ENCODE measurements at regions not wholly inside any gene's neighbourhood (a gene's known extent, or its start where the extent isn't known, plus 50 kb on each side); places are given as distances from the start of the nearest gene placed in this dataset.

DNA sequence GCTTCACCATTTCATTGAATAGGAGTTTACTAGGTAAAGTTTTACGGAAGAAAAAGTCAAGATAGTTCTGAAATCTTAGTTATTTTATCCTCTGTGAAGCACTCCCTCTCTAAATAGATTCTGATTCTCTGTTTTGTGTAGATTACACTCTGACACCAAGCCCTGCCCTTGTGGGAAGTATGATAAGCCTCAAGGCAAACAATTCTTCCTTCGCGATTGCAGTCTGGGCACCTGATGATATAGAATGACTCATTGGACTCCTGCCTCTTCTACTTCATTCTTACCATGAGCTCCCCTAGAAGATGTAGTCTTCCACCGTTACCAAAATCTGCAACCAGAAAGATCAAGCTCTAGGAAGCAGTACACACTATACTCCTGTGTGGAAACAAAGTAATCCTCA, 626.9 kb upstream of the PTGER4 start:
- Mint-ChIP-seq H3K27me3 (ENCODE audit: low read depth) (no peaks in the 10 kb centered on the region), H3K4me3 (no peak overlapping the region), H3K36me3 (no peaks in the 10 kb centered on the region), H3K27ac (no peak overlapping the region), H3K9me3 (no peaks in the 10 kb centered on the region), H3K4me1 (peaks cover 39% of the 10 kb centered on the region)
- no peak for DNase-seq (ENCODE audit: low spot score in 2 of 2, unreplicated experiment in 2 of 2)
- TF ChIP-seq, protein P1, sequence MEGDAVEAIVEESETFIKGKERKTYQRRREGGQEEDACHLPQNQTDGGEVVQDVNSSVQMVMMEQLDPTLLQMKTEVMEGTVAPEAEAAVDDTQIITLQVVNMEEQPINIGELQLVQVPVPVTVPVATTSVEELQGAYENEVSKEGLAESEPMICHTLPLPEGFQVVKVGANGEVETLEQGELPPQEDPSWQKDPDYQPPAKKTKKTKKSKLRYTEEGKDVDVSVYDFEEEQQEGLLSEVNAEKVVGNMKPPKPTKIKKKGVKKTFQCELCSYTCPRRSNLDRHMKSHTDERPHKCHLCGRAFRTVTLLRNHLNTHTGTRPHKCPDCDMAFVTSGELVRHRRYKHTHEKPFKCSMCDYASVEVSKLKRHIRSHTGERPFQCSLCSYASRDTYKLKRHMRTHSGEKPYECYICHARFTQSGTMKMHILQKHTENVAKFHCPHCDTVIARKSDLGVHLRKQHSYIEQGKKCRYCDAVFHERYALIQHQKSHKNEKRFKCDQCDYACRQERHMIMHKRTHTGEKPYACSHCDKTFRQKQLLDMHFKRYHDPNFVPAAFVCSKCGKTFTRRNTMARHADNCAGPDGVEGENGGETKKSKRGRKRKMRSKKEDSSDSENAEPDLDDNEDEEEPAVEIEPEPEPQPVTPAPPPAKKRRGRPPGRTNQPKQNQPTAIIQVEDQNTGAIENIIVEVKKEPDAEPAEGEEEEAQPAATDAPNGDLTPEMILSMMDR (IDR thresholded peaks at IDR 0.05; ENCODE audit: unreplicated experiment): no peak

- Mint-ChIP-seq H3K36me3 (no peaks in the 10 kb centered on the region), H3K4me1 (peaks cover 4% of the 10 kb centered on the region), H3K27ac (no peak overlapping the region), H3K9me3 (peaks cover 5% of the 10 kb centered on the region), H3K27me3 (ENCODE audit: low read depth) (no peaks in the 10 kb centered on the region), H3K4me3 (no peak overlapping the region)
- TF ChIP-seq, protein P1 (IDR thresholded peaks at IDR 0.05; ENCODE audit: unreplicated experiment): no peak
- DNase-seq (ENCODE audit: low spot score in 2 of 2, unreplicated experiment in 2 of 2): no peak
Measured at GRCh38 chr5:40046792-40047191, 622.0 kb upstream of the DAB2 start.

DNA sequence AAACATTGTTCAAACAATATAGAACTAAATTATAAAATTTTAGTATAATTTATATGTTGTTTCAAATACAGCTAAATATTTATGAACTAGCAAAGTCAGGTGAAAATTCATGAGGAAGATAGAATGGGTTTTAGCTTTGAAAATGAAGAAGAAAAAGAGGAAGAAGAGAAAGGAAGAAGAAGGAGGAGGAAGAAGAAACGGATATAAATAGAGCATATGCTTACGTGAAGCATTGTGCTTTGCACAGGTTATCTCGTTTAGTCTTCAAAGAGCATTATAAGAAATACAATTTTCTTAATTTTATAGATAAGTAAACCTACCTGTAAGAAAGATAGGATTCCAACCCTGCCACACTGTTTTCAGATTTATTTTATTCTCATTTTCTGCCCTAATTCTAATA, 620.6 kb upstream of the DAB2 start:
- Mint-ChIP-seq H3K27ac (no peak overlapping the region), H3K9me3 (peaks cover 5% of the 10 kb centered on the region), H3K27me3 (ENCODE audit: low read depth) (no peaks in the 10 kb centered on the region), H3K4me1 (no peaks in the 10 kb centered on the region), H3K4me3 (no peak overlapping the region), H3K36me3 (no peaks in the 10 kb centered on the region)
- TF ChIP-seq, protein P1 (IDR thresholded peaks at IDR 0.05; ENCODE audit: unreplicated experiment): no peak
- no peak for DNase-seq (ENCODE audit: low spot score in 2 of 2, unreplicated experiment in 2 of 2)

GRCh38 chr5:40043916-40044315, 619.1 kb upstream of the DAB2 start:
- Mint-ChIP-seq H3K27ac (no peak overlapping the region), H3K36me3 (no peaks in the 10 kb centered on the region), H3K4me1 (no peaks in the 10 kb centered on the region)

GRCh38 chr5:40041452-40041851, 616.7 kb upstream of the DAB2 start:
- Mint-ChIP-seq H3K36me3 (no peaks in the 10 kb centered on the region), H3K27me3 (ENCODE audit: low read depth) (no peaks in the 10 kb centered on the region), H3K4me3 (no peak overlapping the region), H3K27ac (no peak overlapping the region), H3K4me1 (no peaks in the 10 kb centered on the region), H3K9me3 (no peaks in the 10 kb centered on the region)
- no peak for DNase-seq (ENCODE audit: low spot score in 2 of 2, unreplicated experiment in 2 of 2)
- TF ChIP-seq, protein P1 (IDR thresholded peaks at IDR 0.05; ENCODE audit: unreplicated experiment): no peak

More at GRCh38 chr5:40043916-40044315, 619.1 kb upstream of the DAB2 start:
- TF ChIP-seq, protein P1 (IDR thresholded peaks at IDR 0.05; ENCODE audit: unreplicated experiment): no peak
- DNase-seq (ENCODE audit: low spot score in 2 of 2, unreplicated experiment in 2 of 2): no peak
- no peak overlapping the region for H3K4me3 Mint-ChIP-seq
- H3K27me3 Mint-ChIP-seq (ENCODE audit: low read depth): no peaks in the 10 kb centered on the region
- peaks cover 5% of the 10 kb centered on the region for H3K9me3 Mint-ChIP-seq

DNA sequence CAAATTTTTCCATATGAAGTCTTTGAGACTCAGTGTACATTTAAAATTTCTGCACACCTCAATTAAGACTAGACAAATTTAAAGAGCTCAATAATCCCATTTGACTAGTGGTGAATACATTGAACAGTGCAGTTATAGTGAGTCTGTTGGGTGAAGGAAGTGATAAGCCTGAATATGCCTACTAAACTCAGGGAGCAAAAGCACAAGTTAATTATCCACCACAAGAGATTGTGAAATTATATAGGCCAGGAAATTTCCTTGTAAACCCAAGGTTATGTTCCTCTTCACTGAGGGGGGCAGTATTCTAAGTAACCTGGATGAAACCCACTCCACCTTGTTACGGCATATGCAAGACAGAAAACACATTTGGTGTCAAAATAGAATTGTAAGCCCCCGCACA, 612.9 kb upstream of the DAB2 start:
- H3K27me3 Mint-ChIP-seq (ENCODE audit: low read depth): no peaks in the 10 kb centered on the region
- H3K27ac Mint-ChIP-seq: no peak overlapping the region
- TF ChIP-seq, protein P1 (IDR thresholded peaks at IDR 0.05; ENCODE audit: unreplicated experiment): no peak

More for the DNA sequence above, 612.9 kb upstream of the DAB2 start:
- no peak for DNase-seq (ENCODE audit: low spot score in 2 of 2, unreplicated experiment in 2 of 2)
- no peaks in the 10 kb centered on the region for H3K4me1 Mint-ChIP-seq
- peaks cover 4% of the 10 kb centered on the region for H3K9me3 Mint-ChIP-seq
- no peak overlapping the region for H3K4me3 Mint-ChIP-seq
- no peaks in the 10 kb centered on the region for H3K36me3 Mint-ChIP-seq

Measured in mesothelial cell of epicardium (in vitro differentiated cells).